ENCODE measurements at regions not wholly inside any gene's neighbourhood (a gene's known extent, or its start where the extent isn't known, plus 50 kb on each side); places are given as distances from the start of the nearest gene placed in this dataset.

DNA sequence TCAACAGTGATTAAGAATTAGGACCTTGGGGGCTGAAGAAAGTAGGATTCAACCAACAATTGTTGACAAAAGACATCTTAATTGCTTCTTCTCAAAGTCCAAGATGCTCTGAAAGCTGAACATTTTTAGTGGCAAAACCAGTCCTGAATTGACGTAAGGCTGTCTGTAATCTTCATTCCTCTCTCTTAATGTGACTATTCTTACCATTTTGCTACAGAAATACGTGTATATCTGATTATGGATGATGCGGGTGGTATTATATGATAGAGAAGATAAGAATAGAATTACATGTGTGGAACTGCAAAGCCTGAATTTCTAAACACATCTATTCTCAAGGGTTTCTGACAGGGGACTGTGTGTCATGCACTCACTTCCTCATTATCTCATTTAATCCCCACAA lies 130.3 kb upstream of the SASH1 start:
- WGBS, 2 experiments (ENCODE audit: extremely low coverage in 2 of 2, insufficient read length in 1 of 2), result 100% methylated on average over 2 of the region's 3 CpGs; no CpG with 5 or more reads in 1 of the 2 experiments

More for the DNA sequence above, 130.3 kb upstream of the SASH1 start:
- no peak overlapping the region for H3K4me2 ChIP-seq (ENCODE audit: low read depth, low read length)
- H2AK5ac ChIP-seq (ENCODE audit: low read depth, low read length), result no peak overlapping the region
- H4K5ac ChIP-seq (ENCODE audit: low read depth, low read length), result no peak overlapping the region
- ChIA-PET CTCF (no interaction called here), POLR2A (ENCODE audit: unreplicated experiment) (no interaction called here)
- in situ Hi-C loops (cut with MboI; ENCODE audit: low sequenced_read_pairs) (no loop called here), dilution Hi-C loops (cut with HindIII; ENCODE audit: low sequenced_read_pairs, unreplicated experiment) (no loop called here), intact Hi-C loops (cut with micrococcal nuclease) (no loop called here)
- no peak overlapping the region for H4K8ac ChIP-seq (ENCODE audit: low read depth in 2 of 2, low read length in 2 of 2)
- H3K4me1 ChIP-seq (ENCODE audit: control insufficient read depth, insufficient read depth, low read length), result no peaks in the 10 kb centered on the region; the same call in 1 of the 2 replicates
- no peaks in the 10 kb centered on the region for H4K20me1 ChIP-seq (ENCODE audit: insufficient read depth, low read length)
- H3K18ac ChIP-seq (ENCODE audit: low read depth, low read length), result no peak overlapping the region
- no peak overlapping the region for H2BK120ac ChIP-seq (ENCODE audit: low read depth, low read length)
- no peak overlapping the region for H2BK20ac ChIP-seq (ENCODE audit: low read depth, low read length)
- no peak overlapping the region for H3K9ac ChIP-seq (ENCODE audit: low read depth, low read length)
- H2BK5ac ChIP-seq (ENCODE audit: low read depth, low read length, poor library complexity, severe bottlenecking), result no peak overlapping the region
- ATAC-seq (ENCODE audit: low read depth), result no peak
- no peak overlapping the region for H2AK9ac ChIP-seq (replicated peaks; ENCODE audit: low read depth, low read length, poor library complexity)
- H3K4ac ChIP-seq (ENCODE audit: low read depth, low read length), result no peak overlapping the region
- H3K36me3 ChIP-seq (ENCODE audit: control insufficient read depth, insufficient read depth, low read length), result no peaks in the 10 kb centered on the region
- no peak for TF ChIP-seq POLR2A (IDR thresholded peaks at IDR 0.05; ENCODE audit: low read depth, low read length)
- H3K9me1 ChIP-seq (ENCODE audit: insufficient read depth, low read length), result 0 out of 2 replicates have a peak, but pooled peaks cover 5% of the 10 kb centered on the region
- no peak overlapping the region for H4K91ac ChIP-seq (ENCODE audit: insufficient read depth, low read depth, low read length)
- H2BK15ac ChIP-seq (ENCODE audit: low read depth, low read length), result no peak overlapping the region
- no peak overlapping the region for H3K56ac ChIP-seq (ENCODE audit: extremely low read depth, insufficient read depth, low read length)
- DNase-seq, result no peak
- no peak overlapping the region for H3K23ac ChIP-seq (ENCODE audit: low read depth, low read length)
- no peaks in the 10 kb centered on the region for H3K9me3 ChIP-seq (ENCODE audit: control insufficient read depth, insufficient read depth, low read length)
- H3K79me1 ChIP-seq (ENCODE audit: low read depth in 1 of 2, low read length in 2 of 2), result no peaks in the 10 kb centered on the region
- H3K27ac ChIP-seq (ENCODE audit: insufficient read depth, low read length), result no peak overlapping the region
- peaks cover 10% of the 10 kb centered on the region for H3K27me3 ChIP-seq (ENCODE audit: control insufficient read depth, insufficient read depth, low read length)
- no peak overlapping the region for H2AFZ ChIP-seq (replicated peaks; ENCODE audit: low read length, poor library complexity)
- H3K14ac ChIP-seq (replicated peaks; ENCODE audit: low read depth, low read length), result no peak overlapping the region
- H3K4me3 ChIP-seq (ENCODE audit: insufficient read depth, low read depth, low read length), result no peak overlapping the region
- BruUV-seq (replicated peaks), result no TSS peak

Measured in IMR-90 (cell line).